Effector memory CD4-positive, alpha-beta T cell (primary cell): ENCODE measurements at regions not wholly inside any gene's neighbourhood (a gene's known extent, or its start where the extent isn't known, plus 50 kb on each side); places are given as distances from the start of the nearest gene placed in this dataset.

Experiments used
- DNase-seq, 3 donors: peaks; one replicate each; pipeline ENCODE4 v3.0.0-alpha.2; 2020
- H3K27ac ChIP-seq: 2 replicates; pipeline ENCODE4 v1.7.0; 2013; ENCODE audit warnings: mild to moderate bottlenecking, low read length, moderate library complexity; ENCODE audit not compliant: insufficient read depth, poor library complexity, severe bottlenecking
- H3K27me3 ChIP-seq: replicated peaks from 2 replicates; pipeline ENCODE4 v1.7.0; 2013; ENCODE audit warnings: mild to moderate bottlenecking, low read length; ENCODE audit not compliant: insufficient read depth, control insufficient read depth, poor library complexity, severe bottlenecking
- H3K36me3 ChIP-seq: 2 replicates; pipeline ENCODE4 v1.7.0; 2013; ENCODE audit warnings: mild to moderate bottlenecking, low read length, moderate library complexity; ENCODE audit not compliant: control insufficient read depth, insufficient read depth
- H3K4me1 ChIP-seq: 2 replicates; pipeline ENCODE4 v1.7.0; 2013; ENCODE audit warnings: low read length, mild to moderate bottlenecking; ENCODE audit not compliant: control insufficient read depth, insufficient read depth, poor library complexity, severe bottlenecking
- H3K4me3 ChIP-seq: 2 replicates; pipeline ENCODE4 v1.7.0; 2013; ENCODE audit warnings: low read length, low read depth, mild to moderate bottlenecking; ENCODE audit not compliant: insufficient read depth, poor library complexity, severe bottlenecking
- H3K9me3 ChIP-seq: 2 replicates; pipeline ENCODE4 v1.7.0; 2013; ENCODE audit warnings: mild to moderate bottlenecking, low read length, moderate library complexity; ENCODE audit not compliant: control insufficient read depth

- Histone ChIP-seq H3K27ac (no peak overlapping the region), H3K4me3 (no peak overlapping the region), H3K36me3 (no peaks in the 10 kb centered on the region), H3K9me3 (no peaks in the 10 kb centered on the region), H3K27me3 (no peaks in the 10 kb centered on the region), H3K4me1 (no peaks in the 10 kb centered on the region)
- DNase-seq: no peak
These were observed 592.0 kb upstream of the ADGRB3 start for GRCh38 chr6:68043122-68043398.

DNA sequence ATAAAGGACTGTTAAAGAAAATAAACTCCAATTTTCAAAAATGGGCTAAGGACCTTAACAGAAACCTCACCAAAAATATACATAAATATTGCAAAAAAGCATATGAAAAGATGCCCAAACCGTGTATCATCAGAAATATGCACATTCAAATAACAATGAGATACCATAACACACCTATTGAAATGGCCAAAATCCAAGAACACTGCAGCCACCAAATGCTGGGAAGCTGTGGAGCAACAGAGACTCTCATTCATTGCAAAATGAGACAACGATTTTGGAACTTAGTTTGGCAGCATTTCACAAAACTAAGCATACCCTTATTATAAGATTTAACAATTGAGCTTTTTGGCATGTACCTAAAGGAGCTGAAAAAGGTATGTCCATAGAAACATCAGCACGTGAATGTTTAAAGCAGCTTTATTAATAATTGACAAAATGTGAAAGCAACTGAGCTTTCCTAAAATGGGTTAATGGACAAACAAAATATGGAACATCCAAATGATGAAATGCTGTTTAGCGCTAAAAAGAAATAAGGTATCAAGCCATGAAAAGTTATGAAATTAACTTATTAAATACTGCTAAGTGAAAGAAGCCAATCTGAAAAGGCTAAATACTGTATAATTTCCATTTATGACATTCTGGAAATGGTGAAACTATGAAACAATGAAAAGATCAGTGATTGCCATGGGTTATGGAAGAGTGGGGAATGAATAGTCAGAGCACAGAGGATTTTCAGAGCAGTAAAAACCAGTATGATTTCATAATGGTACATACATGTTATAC lies 592.6 kb upstream of the ADGRB3 start:
- H3K27ac ChIP-seq: no peak overlapping the region
- H3K9me3 ChIP-seq: no peaks in the 10 kb centered on the region
- H3K4me3 ChIP-seq: no peak overlapping the region
- H3K36me3 ChIP-seq: no peaks in the 10 kb centered on the region
- no peak for DNase-seq
- H3K4me1 ChIP-seq: no peaks in the 10 kb centered on the region
- H3K27me3 ChIP-seq: no peaks in the 10 kb centered on the region

DNA sequence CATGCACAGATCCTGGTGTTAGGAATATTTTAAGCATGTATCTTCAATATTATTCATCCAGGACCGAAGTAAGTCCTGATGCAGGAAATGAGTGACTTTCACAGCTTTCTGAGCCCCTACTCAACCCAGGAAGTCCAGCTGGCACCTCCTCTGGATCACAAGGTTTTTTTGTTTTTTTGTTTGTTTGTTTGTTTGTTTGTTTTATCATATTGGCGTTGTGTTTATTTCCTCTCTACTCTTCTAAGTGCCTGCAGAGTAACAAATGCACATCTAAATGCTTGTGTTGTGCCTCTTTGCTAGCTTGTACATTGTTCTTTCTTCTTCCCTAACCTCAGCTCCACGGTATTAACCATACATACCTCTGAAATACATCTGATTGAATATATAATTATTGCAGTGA lies 594.3 kb upstream of the ADGRB3 start:
- Histone ChIP-seq H3K4me1 (no peaks in the 10 kb centered on the region), H3K27ac (no peak overlapping the region), H3K36me3 (no peaks in the 10 kb centered on the region), H3K9me3 (no peaks in the 10 kb centered on the region), H3K27me3 (no peaks in the 10 kb centered on the region), H3K4me3 (no peak overlapping the region)
- DNase-seq: no peak

GRCh38 chr6:68040312-68040778 lies 594.7 kb upstream of the ADGRB3 start:
- Histone ChIP-seq H3K4me3 (no peak overlapping the region), H3K27ac (no peak overlapping the region), H3K9me3 (no peaks in the 10 kb centered on the region), H3K4me1 (no peaks in the 10 kb centered on the region), H3K36me3 (no peaks in the 10 kb centered on the region), H3K27me3 (no peaks in the 10 kb centered on the region)
- DNase-seq: no peak

- H3K36me3 ChIP-seq: no peaks in the 10 kb centered on the region
- no peak for DNase-seq
- H3K27me3 ChIP-seq: no peaks in the 10 kb centered on the region
- H3K9me3 ChIP-seq: no peaks in the 10 kb centered on the region
- H3K27ac ChIP-seq: no peak overlapping the region
- no peaks in the 10 kb centered on the region for H3K4me1 ChIP-seq
- no peak overlapping the region for H3K4me3 ChIP-seq
These were observed 595.3 kb upstream of the ADGRB3 start for GRCh38 chr6:68039641-68040311.

DNA sequence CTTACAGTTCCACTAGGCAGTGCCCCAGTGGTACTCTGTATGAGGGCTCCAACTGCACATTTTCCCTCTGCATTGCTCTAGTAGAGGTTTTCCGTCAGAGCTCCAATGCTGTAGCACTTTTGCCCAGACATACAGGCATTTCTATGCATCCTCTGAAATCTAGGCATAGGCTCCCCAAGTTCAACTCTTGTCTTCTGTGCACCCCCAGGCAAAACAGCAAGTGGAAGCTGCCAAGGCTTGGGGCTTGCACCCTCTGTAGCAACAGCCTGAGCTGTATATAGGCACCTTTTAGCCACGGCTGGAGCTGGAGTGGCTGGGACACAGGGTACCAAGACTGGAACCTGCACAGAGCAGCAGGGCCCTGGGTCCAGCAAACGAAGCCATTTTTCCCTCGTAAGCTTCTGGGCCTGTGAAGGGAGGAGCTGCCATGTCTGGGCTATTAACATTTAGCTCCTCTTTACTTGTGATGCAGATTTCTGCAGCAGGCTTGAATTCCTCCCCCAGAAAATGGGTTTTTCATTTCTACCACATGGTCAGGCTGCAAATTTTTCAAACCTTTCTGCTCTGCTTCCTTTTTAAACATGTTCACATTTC lies 596.2 kb upstream of the ADGRB3 start:
- no peak overlapping the region for H3K27ac ChIP-seq
- H3K9me3 ChIP-seq: no peaks in the 10 kb centered on the region
- H3K4me3 ChIP-seq: no peak overlapping the region
- H3K4me1 ChIP-seq: no peaks in the 10 kb centered on the region
- H3K36me3 ChIP-seq: no peaks in the 10 kb centered on the region
- H3K27me3 ChIP-seq: no peaks in the 10 kb centered on the region
- DNase-seq: no peak

- H3K4me1 ChIP-seq: no peaks in the 10 kb centered on the region
- DNase-seq: no peak
- no peak overlapping the region for H3K27ac ChIP-seq
- no peaks in the 10 kb centered on the region for H3K36me3 ChIP-seq
- no peaks in the 10 kb centered on the region for H3K27me3 ChIP-seq
- no peak overlapping the region for H3K4me3 ChIP-seq
- no peaks in the 10 kb centered on the region for H3K9me3 ChIP-seq
These were observed 602.9 kb upstream of the ADGRB3 start for GRCh38 chr6:68032217-68032616.

- DNase-seq: no peak
These were observed 604.0 kb upstream of the ADGRB3 start for GRCh38 chr6:68031054-68031453.

DNA sequence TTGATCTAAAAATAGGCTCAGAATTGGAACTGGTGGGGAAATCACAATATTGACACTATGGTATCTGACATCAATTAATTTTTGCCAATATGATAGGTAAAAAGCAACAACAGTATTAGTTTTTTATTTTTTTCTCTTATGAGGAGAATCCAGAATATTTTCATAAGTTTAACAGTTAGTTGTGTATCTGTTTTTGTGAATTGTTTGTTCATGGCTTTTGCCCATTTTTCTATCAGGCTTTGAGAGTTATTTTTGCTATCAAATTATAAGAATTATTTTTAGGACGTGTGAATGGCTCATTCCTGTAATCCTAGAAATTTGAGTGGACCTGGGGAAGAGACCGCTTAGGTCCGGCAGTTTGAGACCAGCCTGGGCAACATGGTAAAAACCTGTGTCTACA lies 608.6 kb upstream of the ADGRB3 start:
- H3K27ac ChIP-seq: no peak overlapping the region
- H3K4me3 ChIP-seq: no peak overlapping the region
- no peaks in the 10 kb centered on the region for H3K36me3 ChIP-seq
- DNase-seq: no peak
- no peaks in the 10 kb centered on the region for H3K9me3 ChIP-seq
- H3K27me3 ChIP-seq: no peaks in the 10 kb centered on the region
- H3K4me1 ChIP-seq: no peaks in the 10 kb centered on the region

More at GRCh38 chr6:68031054-68031453, 604.0 kb upstream of the ADGRB3 start:
- Histone ChIP-seq H3K4me1 (no peaks in the 10 kb centered on the region), H3K4me3 (no peak overlapping the region), H3K36me3 (no peaks in the 10 kb centered on the region), H3K27ac (no peak overlapping the region), H3K9me3 (no peaks in the 10 kb centered on the region), H3K27me3 (no peaks in the 10 kb centered on the region)

DNA sequence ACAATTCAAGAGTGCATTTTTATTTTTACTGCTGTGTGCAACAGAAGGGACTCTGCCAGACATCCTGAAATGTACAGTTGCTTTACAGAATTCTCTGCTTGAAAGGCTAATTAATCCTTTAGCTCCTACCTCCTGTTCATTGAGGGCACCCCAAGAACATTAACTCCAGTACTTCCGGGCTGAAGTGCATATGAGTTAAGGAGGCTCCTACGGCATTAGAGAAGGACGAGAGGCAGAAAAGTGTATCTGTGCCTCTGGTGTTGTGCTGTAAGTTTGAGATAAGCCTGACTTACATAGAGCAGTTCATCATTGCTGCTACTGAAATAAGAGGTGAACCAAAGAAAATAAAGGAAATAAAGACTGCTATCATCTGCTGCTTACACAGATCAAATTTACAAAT lies 609.3 kb upstream of the ADGRB3 start:
- no peaks in the 10 kb centered on the region for H3K27me3 ChIP-seq
- H3K4me1 ChIP-seq: no peaks in the 10 kb centered on the region
- no peak for DNase-seq

More for the DNA sequence above, 609.3 kb upstream of the ADGRB3 start:
- Histone ChIP-seq H3K4me3 (no peak overlapping the region), H3K36me3 (no peaks in the 10 kb centered on the region), H3K9me3 (no peaks in the 10 kb centered on the region), H3K27ac (no peak overlapping the region)
